NCI-H2196 treated with DMSO at 0.1 percent for 48 hours (cell line): ENCODE measurements at regions not wholly inside any gene's neighbourhood (a gene's known extent, or its start where the extent isn't known, plus 50 kb on each side); places are given as distances from the start of the nearest gene placed in this dataset.
A peak's percentile ranks its signal among the peaks of the same experiment; 100 is the strongest.

Experiments used
- DNase-seq: peaks from one replicate; lab custom pipeline; 2025; ENCODE audit not compliant: unreplicated experiment; lab: John Stamatoyannopoulos, UW

GRCh38 chr12:89020689-89021088 is 331.6 kb downstream of the DUSP6 start:
- no peak for DNase-seq

- DNase-seq = no peak
These were observed 332.2 kb downstream of the DUSP6 start for GRCh38 chr12:89020121-89020480.

GRCh38 chr12:89019439-89020120 is 332.7 kb downstream of the DUSP6 start:
- peak; percentile 82 for DNase-seq

- peak; percentile 65 for DNase-seq
These were observed 335.1 kb downstream of the DUSP6 start for GRCh38 chr12:89016970-89017778.

GRCh38 chr12:89015419-89015818 is 336.9 kb downstream of the DUSP6 start:
- no peak for DNase-seq

GRCh38 chr12:88998421-88998820 is 353.9 kb downstream of the DUSP6 start:
- DNase-seq = no peak

GRCh38 chr12:88996200-88996788 is 356.0 kb downstream of the DUSP6 start:
- no peak for DNase-seq

- no peak for DNase-seq
These were observed 357.3 kb downstream of the DUSP6 start for GRCh38 chr12:88994971-88995370.

- no peak for DNase-seq
These were observed 357.8 kb downstream of the DUSP6 start for GRCh38 chr12:88994537-88994936.

- peak; percentile 44 for DNase-seq
These were observed 358.6 kb downstream of the DUSP6 start for GRCh38 chr12:88993651-88994050.

- DNase-seq = no peak
These were observed 366.2 kb downstream of the DUSP6 start for GRCh38 chr12:88986056-88986455.

- DNase-seq = no peak
These were observed 366.7 kb downstream of the DUSP6 start for GRCh38 chr12:88985631-88986030.

GRCh38 chr12:88985011-88985410 is 367.3 kb downstream of the DUSP6 start:
- DNase-seq = no peak

- no peak for DNase-seq
These were observed 369.6 kb downstream of the DUSP6 start for GRCh38 chr12:88982694-88983093.

- no peak for DNase-seq
These were observed 375.2 kb downstream of the DUSP6 start for GRCh38 chr12:88977115-88977514.

- no peak for DNase-seq
These were observed 378.3 kb downstream of the DUSP6 start for GRCh38 chr12:88973998-88974397.

- no peak for DNase-seq
These were observed 381.6 kb downstream of the DUSP6 start for GRCh38 chr12:88970740-88971139.

- DNase-seq = no peak
These were observed 383.2 kb downstream of the DUSP6 start for GRCh38 chr12:88969127-88969526.

- peak; percentile 12 for DNase-seq
These were observed 380.1 kb upstream of the KITLG start for GRCh38 chr12:88960213-88960878.

GRCh38 chr12:88958946-88959345 is 378.7 kb upstream of the KITLG start:
- peak; percentile 92 for DNase-seq

GRCh38 chr12:88958153-88958552 is 377.9 kb upstream of the KITLG start:
- DNase-seq = peak; percentile 54

- DNase-seq = no peak
These were observed 377.1 kb upstream of the KITLG start for GRCh38 chr12:88957358-88957757.
